ENCODE measurements at regions not wholly inside any gene's neighbourhood (a gene's known extent, or its start where the extent isn't known, plus 50 kb on each side); places are given as distances from the start of the nearest gene placed in this dataset.

- 33% methylated on average over 1 of the region's 1 CpG for WGBS (ENCODE audit: missing lambda C conversion rate)
- no peaks in the 10 kb centered on the region for H3K4me1 ChIP-seq
- ChIA-PET POLR2A (no interaction called here), CTCF (no interaction called here)
- H3K27ac ChIP-seq, result no peak overlapping the region
- no peaks in the 10 kb centered on the region for H3K9me3 ChIP-seq
- TF ChIP-seq ESRRA (IDR thresholded peaks at IDR 0.05; ENCODE audit: borderline replicate concordance, low read length), result no peak
- TF ChIP-seq, protein P1, sequence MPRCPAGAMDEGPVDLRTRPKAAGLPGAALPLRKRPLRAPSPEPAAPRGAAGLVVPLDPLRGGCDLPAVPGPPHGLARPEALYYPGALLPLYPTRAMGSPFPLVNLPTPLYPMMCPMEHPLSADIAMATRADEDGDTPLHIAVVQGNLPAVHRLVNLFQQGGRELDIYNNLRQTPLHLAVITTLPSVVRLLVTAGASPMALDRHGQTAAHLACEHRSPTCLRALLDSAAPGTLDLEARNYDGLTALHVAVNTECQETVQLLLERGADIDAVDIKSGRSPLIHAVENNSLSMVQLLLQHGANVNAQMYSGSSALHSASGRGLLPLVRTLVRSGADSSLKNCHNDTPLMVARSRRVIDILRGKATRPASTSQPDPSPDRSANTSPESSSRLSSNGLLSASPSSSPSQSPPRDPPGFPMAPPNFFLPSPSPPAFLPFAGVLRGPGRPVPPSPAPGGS (IDR thresholded peaks at IDR 0.05), result no peak
- TF ChIP-seq RNF2 (IDR thresholded peaks at IDR 0.05; ENCODE audit: borderline replicate concordance, low read depth), result no peak
- TF ChIP-seq KDM5A (IDR thresholded peaks at IDR 0.05), result no peak
- TF ChIP-seq HMGXB4 (CRISPR knock-in tag; IDR thresholded peaks at IDR 0.05; ENCODE audit: borderline replicate concordance), result no peak
- TF ChIP-seq HEYL (CRISPR knock-in tag; IDR thresholded peaks at IDR 0.05), result no peak
- TF ChIP-seq RAD21 (conservative IDR thresholded peaks at IDR 0.05 in 1 of 2, IDR thresholded peaks at IDR 0.05 in 1 of 2), result no peak
- no peak for TF ChIP-seq CBX8 (IDR thresholded peaks at IDR 0.05)
- no peak for TF ChIP-seq HOXB13 (CRISPR knock-in tag; IDR thresholded peaks at IDR 0.05; ENCODE audit: low read depth)
- no peak for TF ChIP-seq TP53 (CRISPR knock-in tag; IDR thresholded peaks at IDR 0.05)
- TF ChIP-seq POLR2A (IDR thresholded peaks at IDR 0.05; ENCODE audit: low read length), result no peak
- TF ChIP-seq SREBF2 (IDR thresholded peaks at IDR 0.05), result no peak
- TF ChIP-seq BHLHE40 (IDR thresholded peaks at IDR 0.05; ENCODE audit: low read depth, low read length), result no peak
- no peak for TF ChIP-seq ZFP36 (IDR thresholded peaks at IDR 0.05; ENCODE audit: borderline replicate concordance, partially characterized antibody)
- no peak for TF ChIP-seq ZC3H11A (IDR thresholded peaks at IDR 0.05)
- no peak for TF ChIP-seq FOSB (CRISPR knock-in tag; IDR thresholded peaks at IDR 0.05)
- no peak for TF ChIP-seq EHMT2 (IDR thresholded peaks at IDR 0.05; ENCODE audit: low read depth)
- no peak overlapping the region for H3K4me3 ChIP-seq
- FAIRE-seq, result no peak
- no peak overlapping the region for H3K4me2 ChIP-seq
- ATAC-seq, result no peak
- DNase-seq (ENCODE audit: low read depth in 1 of 2, low spot score in 1 of 2), result no peak
Measured at GRCh38 chr7:118971706-118972105, 747.2 kb downstream of the ANKRD7 start.

DNA sequence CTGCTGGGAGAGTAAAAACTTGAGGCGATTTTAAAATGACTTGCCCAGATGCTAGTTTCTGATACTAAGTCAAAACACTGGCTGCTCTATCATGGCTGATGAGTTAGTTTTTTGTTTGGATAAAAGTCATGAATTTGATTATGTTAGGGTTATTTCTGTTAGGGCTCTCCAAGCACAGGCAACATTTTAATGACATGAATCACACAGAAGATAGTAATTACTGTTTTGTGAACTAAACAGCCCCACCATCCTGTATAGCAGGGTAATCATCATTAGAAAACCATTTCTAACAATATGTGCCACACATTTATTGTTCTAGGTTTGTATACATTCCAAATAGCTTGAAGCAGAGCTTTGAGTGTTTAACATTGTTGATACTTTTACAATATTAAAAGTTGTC, 750.3 kb downstream of the ANKRD7 start:
- H3K27ac ChIP-seq, result no peak overlapping the region
- WGBS (ENCODE audit: missing lambda C conversion rate), result 16% methylated on average over 1 of the region's 1 CpG
- ChIA-PET CTCF (no interaction called here), POLR2A (no interaction called here)
- H3K4me2 ChIP-seq, result no peak overlapping the region
- TF ChIP-seq CBX2 (IDR thresholded peaks at IDR 0.05; ENCODE audit: borderline replicate concordance, low read depth), result no peak
- no peaks in the 10 kb centered on the region for H3K9me3 ChIP-seq
- no peak overlapping the region for H3K4me3 ChIP-seq
- ATAC-seq (no peak), DNase-seq (ENCODE audit: low read depth in 1 of 2, low spot score in 1 of 2) (no peak), FAIRE-seq (no peak)
- H3K4me1 ChIP-seq, result no peaks in the 10 kb centered on the region

- ChIA-PET POLR2A (no interaction called here), CTCF (no interaction called here)
- WGBS (ENCODE audit: missing lambda C conversion rate), result 5% methylated on average over 1 of the region's 1 CpG
- DNase-seq (ENCODE audit: low read depth in 1 of 2, low spot score in 1 of 2) (no peak), FAIRE-seq (no peak), ATAC-seq (no peak)
- H3K4me3 ChIP-seq, result no peak overlapping the region
- no peaks in the 10 kb centered on the region for H3K4me1 ChIP-seq
- no peak overlapping the region for H3K4me2 ChIP-seq
- H3K9me3 ChIP-seq, result no peaks in the 10 kb centered on the region
- no peak overlapping the region for H3K27ac ChIP-seq
- TF ChIP-seq MAFK (IDR thresholded peaks at IDR 0.05; ENCODE audit: partially characterized antibody) (no peak), PHF8 (IDR thresholded peaks at IDR 0.05; ENCODE audit: borderline replicate concordance, low read depth) (no peak), RNF2 (IDR thresholded peaks at IDR 0.05; ENCODE audit: borderline replicate concordance, low read depth) (no peak), POLR2AphosphoS2 (conservative IDR thresholded peaks at IDR 0.05; ENCODE audit: low read length) (no peak), HOXB13 (CRISPR knock-in tag; IDR thresholded peaks at IDR 0.05; ENCODE audit: low read depth) (no peak), ZFP36 (IDR thresholded peaks at IDR 0.05; ENCODE audit: borderline replicate concordance, partially characterized antibody) (no peak), EP300 (IDR thresholded peaks at IDR 0.05) (no peak), KDM5A (IDR thresholded peaks at IDR 0.05) (no peak), FOSL2 (IDR thresholded peaks at IDR 0.05) (no peak), FOSL2 (CRISPR knock-in tag; IDR thresholded peaks at IDR 0.05) (no peak), E2F6 (IDR thresholded peaks at IDR 0.05; ENCODE audit: borderline replicate concordance, low read depth) (no peak), ZNF302 (CRISPR knock-in tag; IDR thresholded peaks at IDR 0.05) (no peak), CBX8 (IDR thresholded peaks at IDR 0.05) (no peak), EHMT2 (IDR thresholded peaks at IDR 0.05; ENCODE audit: low read depth) (no peak), TP53 (CRISPR knock-in tag; IDR thresholded peaks at IDR 0.05) (no peak), RCOR1 (IDR thresholded peaks at IDR 0.05; ENCODE audit: low read depth, low read length) (no peak)
- TF ChIP-seq, protein P2, sequence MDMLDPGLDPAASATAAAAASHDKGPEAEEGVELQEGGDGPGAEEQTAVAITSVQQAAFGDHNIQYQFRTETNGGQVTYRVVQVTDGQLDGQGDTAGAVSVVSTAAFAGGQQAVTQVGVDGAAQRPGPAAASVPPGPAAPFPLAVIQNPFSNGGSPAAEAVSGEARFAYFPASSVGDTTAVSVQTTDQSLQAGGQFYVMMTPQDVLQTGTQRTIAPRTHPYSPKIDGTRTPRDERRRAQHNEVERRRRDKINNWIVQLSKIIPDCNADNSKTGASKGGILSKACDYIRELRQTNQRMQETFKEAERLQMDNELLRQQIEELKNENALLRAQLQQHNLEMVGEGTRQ (IDR thresholded peaks at IDR 0.05), result no peak
Measured at GRCh38 chr7:118995350-118995749, 770.8 kb downstream of the ANKRD7 start.
